Hematopoietic multipotent progenitor cell (in vitro differentiated cells): ENCODE measurements at regions not wholly inside any gene's neighbourhood (a gene's known extent, or its start where the extent isn't known, plus 50 kb on each side); places are given as distances from the start of the nearest gene placed in this dataset.
"Not testable (repeated sequence)": the region's sequence is repeated elsewhere in the genome, so short reads cannot be mapped to it uniquely, and the experiment has no call there.

Source experiments
- DNase-seq, 3 donors: peaks; one replicate each; pipeline ENCODE4 v3.0.0-alpha.2; 2011 to 2015; ENCODE audit warnings: low read depth in 2 of 3, low spot score in 2 of 3

- DNase-seq: no peak
Observed at GRCh38 chr5:118405650-118406061, 582.7 kb downstream of the DTWD2 start.

GRCh38 chr5:118397236-118397635 lies 591.1 kb downstream of the DTWD2 start:
- DNase-seq: no peak

- DNase-seq: no peak
Observed at GRCh38 chr5:118392491-118392890, 595.9 kb downstream of the DTWD2 start.

GRCh38 chr5:118382931-118383330 lies 605.4 kb downstream of the DTWD2 start:
- not testable (repeated sequence) for DNase-seq

- no peak for DNase-seq
Observed at GRCh38 chr5:118379470-118379869, 608.9 kb downstream of the DTWD2 start.

GRCh38 chr5:118378959-118379358 lies 609.4 kb downstream of the DTWD2 start:
- DNase-seq: no peak

- no peak for DNase-seq
Observed at GRCh38 chr5:118377420-118377819, 610.9 kb downstream of the DTWD2 start.

GRCh38 chr5:118371973-118372831 lies 616.1 kb downstream of the DTWD2 start:
- DNase-seq: no peak

GRCh38 chr5:118366429-118366828 lies 621.9 kb downstream of the DTWD2 start:
- no peak for DNase-seq

- no peak for DNase-seq
Observed at GRCh38 chr5:118365718-118366117, 622.6 kb downstream of the DTWD2 start.

GRCh38 chr5:118354797-118355196 lies 633.5 kb downstream of the DTWD2 start:
- DNase-seq: no peak

- DNase-seq: no peak
Observed at GRCh38 chr5:118353970-118354369, 634.4 kb downstream of the DTWD2 start.

GRCh38 chr5:118336468-118336867 lies 651.9 kb downstream of the DTWD2 start:
- DNase-seq: no peak

GRCh38 chr5:118327389-118327788 lies 661.0 kb downstream of the DTWD2 start:
- no peak for DNase-seq

- DNase-seq: no peak
Observed at GRCh38 chr5:118326481-118327045, 661.8 kb downstream of the DTWD2 start.

GRCh38 chr5:118325931-118326330 lies 662.4 kb downstream of the DTWD2 start:
- no peak for DNase-seq

- not testable (repeated sequence) for DNase-seq
Observed at GRCh38 chr5:118323723-118324122, 664.6 kb downstream of the DTWD2 start.

- DNase-seq: no peak
Observed at GRCh38 chr5:118321081-118321480, 667.3 kb downstream of the DTWD2 start.

- DNase-seq: no peak
Observed at GRCh38 chr5:118320121-118320520, 668.2 kb downstream of the DTWD2 start.

- no peak for DNase-seq
Observed at GRCh38 chr5:118314931-118315330, 673.4 kb downstream of the DTWD2 start.

- no peak for DNase-seq
Observed at GRCh38 chr5:118311103-118311819, 677.1 kb downstream of the DTWD2 start.

GRCh38 chr5:118310401-118310800 lies 677.9 kb downstream of the DTWD2 start:
- no peak for DNase-seq
